SK-MEL-5 (cell line): ENCODE measurements at regions not wholly inside any gene's neighbourhood (a gene's known extent, or its start where the extent isn't known, plus 50 kb on each side); places are given as distances from the start of the nearest gene placed in this dataset.
A peak's percentile ranks its signal among the peaks of the same experiment; 100 is the strongest.

Experiments used
- DNase-seq: peaks from one replicate; pipeline ENCODE4 v3.0.0-alpha.2; 2016; ENCODE audit warnings: low read depth, low spot score
- in situ Hi-C: cut with HindIII; loops from 2 replicates; pipeline ENCODE4 v1.10.0; 2016; ENCODE audit warnings: low sequenced_read_pairs, high pct_unique_total_duplicates, low pct_unique_long_range_greater_than_20kb

DNA sequence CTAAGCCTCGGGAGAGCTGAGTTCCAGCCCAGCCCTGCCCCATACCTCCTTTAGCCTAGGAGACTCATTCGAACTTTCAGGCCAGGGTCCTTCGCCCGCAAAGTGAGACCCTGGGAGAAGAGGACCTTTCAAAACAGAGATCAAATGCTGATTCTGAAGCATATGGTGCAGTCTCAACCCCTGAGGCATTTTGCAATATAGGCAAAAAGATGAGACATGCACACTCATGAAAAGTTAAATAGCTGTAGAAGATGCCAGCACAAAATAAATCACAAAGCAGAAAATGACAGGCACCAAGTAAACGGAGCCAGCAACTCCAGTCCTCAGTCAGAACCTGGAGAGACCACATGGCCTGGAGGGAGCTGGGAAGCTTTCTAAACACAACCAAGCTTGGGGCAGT, 542.7 kb upstream of the RAB6C start:
- DNase-seq, result no peak
- in situ Hi-C loops, result no loop called here

- peak; percentile 45 for DNase-seq
- in situ Hi-C loops, result no loop called here
These were observed 541.7 kb upstream of the RAB6C start for GRCh38 chr2:129437725-129438124.

DNA sequence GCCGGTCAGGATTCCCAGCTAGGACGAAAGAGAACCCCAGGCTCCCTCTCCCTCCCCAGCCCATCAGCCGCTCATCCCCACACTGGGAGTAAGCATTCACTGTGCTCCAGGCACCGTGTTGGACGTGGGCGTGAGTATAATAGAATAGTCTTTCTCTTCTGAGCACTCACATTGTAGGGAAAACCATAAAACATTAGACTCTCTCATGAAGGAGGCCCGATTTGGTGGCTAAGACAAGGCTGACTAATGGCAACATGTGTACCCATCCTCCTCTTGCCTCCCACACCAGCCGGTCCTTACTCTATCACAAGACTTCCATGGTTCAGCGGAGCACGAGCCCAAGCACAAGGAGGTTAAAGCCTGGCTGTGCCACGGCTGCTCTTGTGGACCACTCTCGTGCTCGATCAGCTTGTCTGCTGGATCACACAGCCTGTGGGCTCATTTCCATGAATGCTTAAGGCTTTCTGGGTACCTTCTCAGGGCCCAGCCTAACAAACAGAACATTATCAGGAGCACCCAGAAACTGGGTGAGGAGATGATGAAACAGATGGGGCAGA, 540.9 kb upstream of the RAB6C start:
- DNase-seq, result peak; percentile 31
- in situ Hi-C loops, result no loop called here

- no peak for DNase-seq
- in situ Hi-C loops, result no loop called here
These were observed 539.8 kb upstream of the RAB6C start for GRCh38 chr2:129439406-129440302.

DNA sequence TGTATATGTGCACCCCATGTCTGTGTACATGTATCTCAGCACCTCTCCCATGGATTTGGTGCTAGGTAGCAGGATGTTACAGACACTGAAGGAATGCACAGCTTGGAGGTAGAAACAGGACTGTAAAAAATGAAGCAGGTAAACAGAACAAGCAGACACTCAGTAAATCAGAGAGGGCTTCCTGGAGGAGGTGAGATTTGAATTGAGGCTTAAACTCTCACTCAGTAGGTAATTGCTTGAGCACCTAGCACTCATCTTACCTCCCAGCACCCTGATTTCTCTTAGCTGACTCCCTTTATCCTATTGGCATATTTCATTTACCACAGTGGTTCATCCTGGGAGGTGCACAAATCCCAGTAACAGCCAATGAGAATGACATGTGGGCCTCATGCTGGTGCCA, 537.9 kb upstream of the RAB6C start:
- DNase-seq, result no peak
- in situ Hi-C loops, result no loop called here

- in situ Hi-C loops, result no loop called here
- DNase-seq, result no peak
These were observed 536.1 kb upstream of the RAB6C start for GRCh38 chr2:129443235-129443864.

- in situ Hi-C loops, result no loop called here
- no peak for DNase-seq
These were observed 535.4 kb upstream of the RAB6C start for GRCh38 chr2:129443865-129444739.

GRCh38 chr2:129444751-129445150, 534.7 kb upstream of the RAB6C start:
- in situ Hi-C loops, result no loop called here
- no peak for DNase-seq

- in situ Hi-C loops, result no loop called here
These were observed 522.8 kb upstream of the RAB6C start for GRCh38 chr2:129456691-129457090.

DNA sequence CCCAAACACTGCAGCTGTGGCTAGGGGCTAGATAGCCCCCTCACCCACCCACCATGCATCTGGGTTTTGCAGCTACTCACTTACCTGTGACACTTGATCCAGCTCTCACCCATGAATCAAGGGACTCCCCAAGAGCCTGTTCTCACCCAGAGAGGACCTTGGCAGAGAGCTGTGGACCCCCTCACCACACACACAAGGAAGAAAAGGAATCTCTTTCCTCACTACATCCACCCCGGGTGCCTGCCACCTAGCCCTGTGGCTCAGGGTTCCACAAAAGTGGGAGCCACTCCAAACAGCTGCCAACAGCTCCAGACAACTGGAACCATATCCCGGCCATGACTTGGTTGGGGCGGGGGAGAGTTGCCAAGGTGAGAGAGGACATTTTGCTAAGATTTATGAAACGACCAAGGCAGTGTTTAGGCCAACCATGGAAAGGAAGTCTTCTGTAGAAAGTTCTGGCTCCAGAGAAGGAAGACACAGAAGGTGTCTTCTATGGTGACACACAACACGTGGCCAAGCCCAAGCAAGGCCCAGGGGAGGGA, 522.1 kb upstream of the RAB6C start:
- DNase-seq, result no peak
- in situ Hi-C loops, result no loop called here

More at GRCh38 chr2:129456691-129457090, 522.8 kb upstream of the RAB6C start:
- DNase-seq, result no peak

DNA sequence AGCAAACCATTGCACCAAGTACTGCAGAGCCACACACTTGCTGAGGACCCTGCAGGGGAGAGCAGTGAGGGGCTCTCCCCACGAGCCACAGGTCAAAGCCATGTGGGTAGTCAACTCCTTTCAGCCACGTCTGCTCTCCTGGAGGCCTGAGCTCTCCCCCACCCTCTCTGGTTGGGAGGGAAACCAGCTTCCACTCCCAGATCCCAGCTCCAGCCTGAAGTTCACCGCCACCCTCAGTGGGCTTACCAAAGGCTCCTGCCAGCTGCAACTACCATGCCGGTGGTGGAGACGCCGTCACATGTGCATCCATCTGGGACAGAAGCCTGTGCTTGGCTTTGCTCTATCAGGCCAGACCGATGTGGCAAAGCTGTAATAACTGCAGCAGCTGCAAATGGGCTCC, 521.5 kb upstream of the RAB6C start:
- in situ Hi-C loops, result no loop called here
- no peak for DNase-seq

- in situ Hi-C loops, result no loop called here
- DNase-seq, result no peak
These were observed 521.0 kb upstream of the RAB6C start for GRCh38 chr2:129458436-129458835.

GRCh38 chr2:129459200-129459876, 520.1 kb upstream of the RAB6C start:
- DNase-seq, result no peak
- in situ Hi-C loops, result no loop called here

- in situ Hi-C loops, result no loop called here
- DNase-seq, result no peak
These were observed 519.6 kb upstream of the RAB6C start for GRCh38 chr2:129459881-129460280.

- in situ Hi-C loops, result no loop called here
- no peak for DNase-seq
These were observed 518.9 kb upstream of the RAB6C start for GRCh38 chr2:129460299-129461198.

GRCh38 chr2:129462349-129462748, 517.1 kb upstream of the RAB6C start:
- no peak for DNase-seq
- in situ Hi-C loops, result no loop called here
